Type B pancreatic cell (in vitro differentiated cells): ENCODE measurements at regions not wholly inside any gene's neighbourhood (a gene's known extent, or its start where the extent isn't known, plus 50 kb on each side); places are given as distances from the start of the nearest gene placed in this dataset.

Source experiments
- DNase-seq: peaks from one replicate; pipeline ENCODE4 v3.0.0; 2021; ENCODE audit warnings: mixed read lengths; ENCODE audit not compliant: unreplicated experiment; ENCODE audit errors: extremely low spot score
- H3K27ac Mint-ChIP-seq: 2 replicates; pipeline ENCODE4 v1.8.0; 2021; ENCODE audit warnings: mild to moderate bottlenecking, mixed read lengths
- H3K27me3 Mint-ChIP-seq: 2 replicates; pipeline ENCODE4 v1.8.0; 2021; ENCODE audit warnings: mixed read lengths
- H3K36me3 Mint-ChIP-seq: 2 replicates; pipeline ENCODE4 v1.8.0; 2021; ENCODE audit warnings: mixed read lengths
- H3K4me1 Mint-ChIP-seq: one replicate; pipeline ENCODE4 v1.8.0; 2021; ENCODE audit warnings: mixed read lengths; ENCODE audit not compliant: unreplicated experiment
- H3K4me3 Mint-ChIP-seq: 2 replicates; pipeline ENCODE4 v1.8.0; 2021; ENCODE audit warnings: mild to moderate bottlenecking, mixed read lengths
- H3K9me3 Mint-ChIP-seq: 2 replicates; pipeline ENCODE4 v1.8.0; 2021; ENCODE audit warnings: mixed read lengths
- TF ChIP-seq, protein P1 (sequence below): fragments of 200-600 bp; sonication (generic); conservative IDR thresholded peaks from 2 replicates; pipeline ENCODE4 v1.5.0; 2021; ENCODE audit warnings: antibody characterized with exemption, mild to moderate bottlenecking

DNA sequence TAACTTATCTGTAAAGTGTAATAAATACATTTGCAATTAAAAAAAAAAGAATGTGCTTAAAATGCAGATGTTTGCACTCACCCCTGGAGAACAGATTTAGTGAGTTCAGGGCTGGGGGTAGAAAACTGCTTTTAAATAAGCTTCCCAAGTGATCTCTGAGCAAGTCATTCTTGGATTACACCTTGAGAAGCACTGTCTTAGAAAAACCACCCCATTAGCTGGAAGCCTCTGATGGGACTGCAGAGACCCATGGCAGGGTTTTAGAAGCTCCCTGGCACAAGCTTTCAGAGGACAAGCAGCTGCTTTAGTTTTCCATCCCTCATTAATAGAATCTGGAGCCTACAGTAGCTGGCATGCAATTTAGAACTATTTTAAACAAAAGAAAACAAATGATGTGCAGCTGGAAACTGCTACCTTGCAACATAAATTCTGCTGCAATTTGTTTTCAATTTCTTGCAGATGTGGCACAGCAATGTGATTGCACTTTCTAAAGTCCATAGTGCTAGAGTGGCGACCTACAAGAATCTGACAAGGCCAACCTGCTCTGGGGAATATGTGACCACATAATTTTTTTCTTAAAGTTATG is 141.5 kb downstream of the CDC42EP3 start:
- DNase-seq = no peak
- H3K27me3 Mint-ChIP-seq = peaks cover 3% of the 10 kb centered on the region
- no peaks in the 10 kb centered on the region for H3K36me3 Mint-ChIP-seq
- H3K4me1 Mint-ChIP-seq = peaks cover 6% of the 10 kb centered on the region
- TF ChIP-seq, protein P1, sequence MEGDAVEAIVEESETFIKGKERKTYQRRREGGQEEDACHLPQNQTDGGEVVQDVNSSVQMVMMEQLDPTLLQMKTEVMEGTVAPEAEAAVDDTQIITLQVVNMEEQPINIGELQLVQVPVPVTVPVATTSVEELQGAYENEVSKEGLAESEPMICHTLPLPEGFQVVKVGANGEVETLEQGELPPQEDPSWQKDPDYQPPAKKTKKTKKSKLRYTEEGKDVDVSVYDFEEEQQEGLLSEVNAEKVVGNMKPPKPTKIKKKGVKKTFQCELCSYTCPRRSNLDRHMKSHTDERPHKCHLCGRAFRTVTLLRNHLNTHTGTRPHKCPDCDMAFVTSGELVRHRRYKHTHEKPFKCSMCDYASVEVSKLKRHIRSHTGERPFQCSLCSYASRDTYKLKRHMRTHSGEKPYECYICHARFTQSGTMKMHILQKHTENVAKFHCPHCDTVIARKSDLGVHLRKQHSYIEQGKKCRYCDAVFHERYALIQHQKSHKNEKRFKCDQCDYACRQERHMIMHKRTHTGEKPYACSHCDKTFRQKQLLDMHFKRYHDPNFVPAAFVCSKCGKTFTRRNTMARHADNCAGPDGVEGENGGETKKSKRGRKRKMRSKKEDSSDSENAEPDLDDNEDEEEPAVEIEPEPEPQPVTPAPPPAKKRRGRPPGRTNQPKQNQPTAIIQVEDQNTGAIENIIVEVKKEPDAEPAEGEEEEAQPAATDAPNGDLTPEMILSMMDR = no peak
- H3K27ac Mint-ChIP-seq = no peak overlapping the region
- no peak overlapping the region for H3K4me3 Mint-ChIP-seq
- peaks cover 3% of the 10 kb centered on the region for H3K9me3 Mint-ChIP-seq

- TF ChIP-seq, protein P1 = no peak
- no peaks in the 10 kb centered on the region for H3K4me1 Mint-ChIP-seq
- no peak for DNase-seq
- peaks cover 3% of the 10 kb centered on the region for H3K27me3 Mint-ChIP-seq
- H3K9me3 Mint-ChIP-seq = peaks cover 3% of the 10 kb centered on the region
- no peak overlapping the region for H3K27ac Mint-ChIP-seq
- H3K36me3 Mint-ChIP-seq = no peaks in the 10 kb centered on the region
- no peak overlapping the region for H3K4me3 Mint-ChIP-seq
These were observed 138.9 kb downstream of the CDC42EP3 start for GRCh38 chr2:37532503-37532902.

GRCh38 chr2:37537316-37537715 is 134.1 kb downstream of the CDC42EP3 start:
- Mint-ChIP-seq H3K27ac (no peak overlapping the region), H3K27me3 (peaks cover 3% of the 10 kb centered on the region), H3K4me3 (no peak overlapping the region), H3K36me3 (no peaks in the 10 kb centered on the region), H3K9me3 (peaks cover 3% of the 10 kb centered on the region), H3K4me1 (no peaks in the 10 kb centered on the region)
- no peak for DNase-seq
- TF ChIP-seq, protein P1 = no peak

GRCh38 chr2:37541516-37541915 is 129.9 kb downstream of the CDC42EP3 start:
- H3K27me3 Mint-ChIP-seq = peaks cover 3% of the 10 kb centered on the region

GRCh38 chr2:37543999-37544557 is 127.4 kb downstream of the CDC42EP3 start:
- no peaks in the 10 kb centered on the region for H3K9me3 Mint-ChIP-seq
- no peak overlapping the region for H3K27ac Mint-ChIP-seq

More at GRCh38 chr2:37541516-37541915, 129.9 kb downstream of the CDC42EP3 start:
- Mint-ChIP-seq H3K4me3 (no peak overlapping the region), H3K9me3 (no peaks in the 10 kb centered on the region), H3K4me1 (no peaks in the 10 kb centered on the region), H3K36me3 (no peaks in the 10 kb centered on the region), H3K27ac (no peak overlapping the region)
- TF ChIP-seq, protein P1 = no peak
- DNase-seq = no peak

More at GRCh38 chr2:37543999-37544557, 127.4 kb downstream of the CDC42EP3 start:
- Mint-ChIP-seq H3K4me3 (no peak overlapping the region), H3K27me3 (peaks cover 3% of the 10 kb centered on the region), H3K4me1 (no peaks in the 10 kb centered on the region), H3K36me3 (no peaks in the 10 kb centered on the region)
- TF ChIP-seq, protein P1 = no peak
- no peak for DNase-seq
